ENCODE measurements at regions not wholly inside any gene's neighbourhood (a gene's known extent, or its start where the extent isn't known, plus 50 kb on each side); places are given as distances from the start of the nearest gene placed in this dataset.

DNA sequence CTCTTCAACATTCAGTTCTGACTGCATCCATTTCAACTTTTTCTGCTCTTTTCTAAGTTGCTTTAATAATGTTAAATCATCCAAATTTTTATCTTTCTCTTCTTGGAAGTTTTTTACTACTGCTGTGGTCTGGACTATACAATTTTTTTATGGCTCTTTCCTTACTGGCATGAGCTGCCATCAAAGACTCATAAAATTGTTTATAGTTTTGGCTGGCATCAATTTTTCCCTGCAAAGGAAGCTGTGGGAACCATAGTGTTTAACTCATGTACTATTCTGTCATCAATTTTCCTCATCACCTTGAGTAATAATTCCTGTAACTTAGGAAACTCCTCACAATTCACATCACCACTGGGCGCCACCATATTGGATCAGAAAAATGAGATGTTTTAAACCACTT is 77.6 kb upstream of the A1CF start:
- Histone ChIP-seq H3K27ac (ENCODE audit: extremely low read length, insufficient read depth, low read length) (no peak overlapping the region), H3K4me2 (ENCODE audit: low read depth, low read length) (no peak overlapping the region), H3K4me3 (replicated peaks in 1 of 3; ENCODE audit: insufficient read depth in 1 of 3, low read depth in 2 of 3, low read length in 3 of 3) (no peak overlapping the region), H3K9me3 (ENCODE audit: low read length) (no peaks in the 10 kb centered on the region), H2AFZ (ENCODE audit: low read length) (no peak overlapping the region), H3K27me3 (ENCODE audit: control insufficient read depth in 1 of 2, insufficient read depth in 2 of 2, low read length in 2 of 2) (no peaks in the 10 kb centered on the region), H3K36me3 (replicated peaks in 1 of 2; ENCODE audit: control insufficient read depth in 1 of 2, insufficient read depth in 2 of 2, low read length in 2 of 2) (no peaks in the 10 kb centered on the region), H4K20me1 (ENCODE audit: insufficient read depth, low read length) (no peaks in the 10 kb centered on the region), H3K79me2 (ENCODE audit: insufficient read depth, low read length) (no peaks in the 10 kb centered on the region), H3K4me1 (ENCODE audit: insufficient read depth, low read length) (no peaks in the 10 kb centered on the region), H3K9ac (ENCODE audit: insufficient read depth, low read depth, low read length) (no peak overlapping the region)
- ChIA-PET CTCF (ENCODE audit: low intra/inter-chr PET ratio, low total read pairs) (no interaction called here), POLR2A (no interaction called here)
- WGBS (ENCODE audit: low lambda C conversion rate) = 84% methylated on average over 1 of the region's 1 CpG
- in situ Hi-C loops (cut with HindIII; ENCODE audit: extremely low pct_ligation_motif_present, low pct_unique_long_range_greater_than_20kb) (no loop called here), intact Hi-C loops (cut with micrococcal nuclease; ENCODE audit: unreplicated experiment) (no loop called here)
- BruUV-seq (replicated peaks) = no TSS peak
- ATAC-seq (no peak), FAIRE-seq (no peak), DNase-seq (ENCODE audit: low spot score) (no peak)
- TF ChIP-seq ZNF234 (CRISPR knock-in tag; conservative IDR thresholded peaks at IDR 0.05) (no peak), ZNF562 (CRISPR knock-in tag; IDR thresholded peaks at IDR 0.05; ENCODE audit: borderline replicate concordance) (no peak), CCAR2 (optimal IDR thresholded peaks at IDR 0.05; ENCODE audit: low read depth, low read length) (no peak), ATM (IDR thresholded peaks at IDR 0.05; ENCODE audit: borderline replicate concordance) (no peak), SAFB2 (CRISPR knock-in tag; IDR thresholded peaks at IDR 0.05; ENCODE audit: borderline replicate concordance, low read depth) (no peak), ZNF790 (CRISPR knock-in tag; IDR thresholded peaks at IDR 0.05; ENCODE audit: borderline replicate concordance) (no peak), ZNF589 (CRISPR knock-in tag; conservative IDR thresholded peaks at IDR 0.05) (no peak), IRF2 (CRISPR knock-in tag; IDR thresholded peaks at IDR 0.05) (no peak), DNMT3B (CRISPR knock-in tag; conservative IDR thresholded peaks at IDR 0.05) (no peak), RAD21 (CRISPR knock-in tag; IDR thresholded peaks at IDR 0.05) (no peak), TRIM24 (CRISPR knock-in tag; IDR thresholded peaks at IDR 0.05) (no peak), FIP1L1 (IDR thresholded peaks at IDR 0.05; ENCODE audit: borderline replicate concordance, insufficient read depth, low read depth, low read length) (no peak), BORCS8-MEF2B (CRISPR knock-in tag; IDR thresholded peaks at IDR 0.05) (no peak), ETV5 (CRISPR knock-in tag; IDR thresholded peaks at IDR 0.05; ENCODE audit: borderline replicate concordance) (no peak)
- TF ChIP-seq, protein P1, sequence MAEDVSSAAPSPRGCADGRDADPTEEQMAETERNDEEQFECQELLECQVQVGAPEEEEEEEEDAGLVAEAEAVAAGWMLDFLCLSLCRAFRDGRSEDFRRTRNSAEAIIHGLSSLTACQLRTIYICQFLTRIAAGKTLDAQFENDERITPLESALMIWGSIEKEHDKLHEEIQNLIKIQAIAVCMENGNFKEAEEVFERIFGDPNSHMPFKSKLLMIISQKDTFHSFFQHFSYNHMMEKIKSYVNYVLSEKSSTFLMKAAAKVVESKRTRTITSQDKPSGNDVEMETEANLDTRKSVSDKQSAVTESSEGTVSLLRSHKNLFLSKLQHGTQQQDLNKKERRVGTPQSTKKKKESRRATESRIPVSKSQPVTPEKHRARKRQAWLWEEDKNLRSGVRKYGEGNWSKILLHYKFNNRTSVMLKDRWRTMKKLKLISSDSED (CRISPR knock-in tag; IDR thresholded peaks at IDR 0.05) = no peak
- TF ChIP-seq, protein P2, sequence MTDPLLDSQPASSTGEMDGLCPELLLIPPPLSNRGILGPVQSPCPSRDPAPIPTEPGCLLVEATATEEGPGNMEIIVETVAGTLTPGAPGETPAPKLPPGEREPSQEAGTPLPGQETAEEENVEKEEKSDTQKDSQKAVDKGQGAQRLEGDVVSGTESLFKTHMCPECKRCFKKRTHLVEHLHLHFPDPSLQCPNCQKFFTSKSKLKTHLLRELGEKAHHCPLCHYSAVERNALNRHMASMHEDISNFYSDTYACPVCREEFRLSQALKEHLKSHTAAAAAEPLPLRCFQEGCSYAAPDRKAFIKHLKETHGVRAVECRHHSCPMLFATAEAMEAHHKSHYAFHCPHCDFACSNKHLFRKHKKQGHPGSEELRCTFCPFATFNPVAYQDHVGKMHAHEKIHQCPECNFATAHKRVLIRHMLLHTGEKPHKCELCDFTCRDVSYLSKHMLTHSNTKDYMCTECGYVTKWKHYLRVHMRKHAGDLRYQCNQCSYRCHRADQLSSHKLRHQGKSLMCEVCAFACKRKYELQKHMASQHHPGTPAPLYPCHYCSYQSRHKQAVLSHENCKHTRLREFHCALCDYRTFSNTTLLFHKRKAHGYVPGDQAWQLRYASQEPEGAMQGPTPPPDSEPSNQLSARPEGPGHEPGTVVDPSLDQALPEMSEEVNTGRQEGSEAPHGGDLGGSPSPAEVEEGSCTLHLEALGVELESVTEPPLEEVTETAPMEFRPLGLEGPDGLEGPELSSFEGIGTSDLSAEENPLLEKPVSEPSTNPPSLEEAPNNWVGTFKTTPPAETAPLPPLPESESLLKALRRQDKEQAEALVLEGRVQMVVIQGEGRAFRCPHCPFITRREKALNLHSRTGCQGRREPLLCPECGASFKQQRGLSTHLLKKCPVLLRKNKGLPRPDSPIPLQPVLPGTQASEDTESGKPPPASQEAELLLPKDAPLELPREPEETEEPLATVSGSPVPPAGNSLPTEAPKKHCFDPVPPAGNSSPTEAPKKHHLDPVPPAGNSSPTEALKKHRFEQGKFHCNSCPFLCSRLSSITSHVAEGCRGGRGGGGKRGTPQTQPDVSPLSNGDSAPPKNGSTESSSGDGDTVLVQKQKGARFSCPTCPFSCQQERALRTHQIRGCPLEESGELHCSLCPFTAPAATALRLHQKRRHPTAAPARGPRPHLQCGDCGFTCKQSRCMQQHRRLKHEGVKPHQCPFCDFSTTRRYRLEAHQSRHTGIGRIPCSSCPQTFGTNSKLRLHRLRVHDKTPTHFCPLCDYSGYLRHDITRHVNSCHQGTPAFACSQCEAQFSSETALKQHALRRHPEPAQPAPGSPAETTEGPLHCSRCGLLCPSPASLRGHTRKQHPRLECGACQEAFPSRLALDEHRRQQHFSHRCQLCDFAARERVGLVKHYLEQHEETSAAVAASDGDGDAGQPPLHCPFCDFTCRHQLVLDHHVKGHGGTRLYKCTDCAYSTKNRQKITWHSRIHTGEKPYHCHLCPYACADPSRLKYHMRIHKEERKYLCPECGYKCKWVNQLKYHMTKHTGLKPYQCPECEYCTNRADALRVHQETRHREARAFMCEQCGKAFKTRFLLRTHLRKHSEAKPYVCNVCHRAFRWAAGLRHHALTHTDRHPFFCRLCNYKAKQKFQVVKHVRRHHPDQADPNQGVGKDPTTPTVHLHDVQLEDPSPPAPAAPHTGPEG (CRISPR knock-in tag; IDR thresholded peaks at IDR 0.05) = no peak
- TF ChIP-seq, protein P3, sequence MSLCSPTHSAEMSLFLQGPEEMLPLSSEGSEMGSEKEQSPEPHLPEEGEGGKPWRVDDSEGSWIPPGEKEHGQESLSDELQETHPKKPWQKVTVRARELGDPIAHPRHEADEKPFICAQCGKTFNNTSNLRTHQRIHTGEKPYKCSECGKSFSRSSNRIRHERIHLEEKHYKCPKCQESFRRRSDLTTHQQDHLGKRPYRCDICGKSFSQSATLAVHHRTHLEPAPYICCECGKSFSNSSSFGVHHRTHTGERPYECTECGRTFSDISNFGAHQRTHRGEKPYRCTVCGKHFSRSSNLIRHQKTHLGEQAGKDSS (CRISPR knock-in tag; IDR thresholded peaks at IDR 0.05; ENCODE audit: borderline replicate concordance, low read depth) = no peak
